ENCODE measurements at regions not wholly inside any gene's neighbourhood (a gene's known extent, or its start where the extent isn't known, plus 50 kb on each side); places are given as distances from the start of the nearest gene placed in this dataset.

- ChIA-PET POLR2A (no interaction called here), CTCF (interaction anchor here (0.6 kb wide), 1 partner anchor 137 kb away, joined by 3 read pairs; no protein-coding TSS in a partner anchor)
- H3K9me3 ChIP-seq (ENCODE audit: control insufficient read depth, insufficient read depth, low read length), result no peaks in the 10 kb centered on the region
- DNase-seq (ENCODE audit: low read depth, low spot score), result no peak
- TF ChIP-seq, protein P1, sequence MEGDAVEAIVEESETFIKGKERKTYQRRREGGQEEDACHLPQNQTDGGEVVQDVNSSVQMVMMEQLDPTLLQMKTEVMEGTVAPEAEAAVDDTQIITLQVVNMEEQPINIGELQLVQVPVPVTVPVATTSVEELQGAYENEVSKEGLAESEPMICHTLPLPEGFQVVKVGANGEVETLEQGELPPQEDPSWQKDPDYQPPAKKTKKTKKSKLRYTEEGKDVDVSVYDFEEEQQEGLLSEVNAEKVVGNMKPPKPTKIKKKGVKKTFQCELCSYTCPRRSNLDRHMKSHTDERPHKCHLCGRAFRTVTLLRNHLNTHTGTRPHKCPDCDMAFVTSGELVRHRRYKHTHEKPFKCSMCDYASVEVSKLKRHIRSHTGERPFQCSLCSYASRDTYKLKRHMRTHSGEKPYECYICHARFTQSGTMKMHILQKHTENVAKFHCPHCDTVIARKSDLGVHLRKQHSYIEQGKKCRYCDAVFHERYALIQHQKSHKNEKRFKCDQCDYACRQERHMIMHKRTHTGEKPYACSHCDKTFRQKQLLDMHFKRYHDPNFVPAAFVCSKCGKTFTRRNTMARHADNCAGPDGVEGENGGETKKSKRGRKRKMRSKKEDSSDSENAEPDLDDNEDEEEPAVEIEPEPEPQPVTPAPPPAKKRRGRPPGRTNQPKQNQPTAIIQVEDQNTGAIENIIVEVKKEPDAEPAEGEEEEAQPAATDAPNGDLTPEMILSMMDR (IDR thresholded peaks at IDR 0.05; ENCODE audit: low read depth, low read length), result no peak
- no peak overlapping the region for H3K27ac ChIP-seq (ENCODE audit: low read depth, low read length)
- H3K4me3 ChIP-seq (ENCODE audit: low read depth, low read length), result no peak overlapping the region
- no peaks in the 10 kb centered on the region for H3K27me3 ChIP-seq (ENCODE audit: control insufficient read depth, insufficient read depth, low read length)
Measured at GRCh38 chr14:79986251-79986650, 225.1 kb downstream of the DIO2 start.

- no peak for DNase-seq (ENCODE audit: low read depth, low spot score)
- CTCF ChIA-PET, result interaction anchor here (0.6 to 1.3 kb wide), 2 partner anchors 84 to 891 kb away, joined by 3 to 4 read pairs; no protein-coding TSS in a partner anchor
- TF ChIP-seq, protein P1 (IDR thresholded peaks at IDR 0.05; ENCODE audit: low read depth, low read length), result no peak
- POLR2A ChIA-PET, result no interaction called here
- H3K27ac ChIP-seq (ENCODE audit: low read depth, low read length), result no peak overlapping the region
- no peaks in the 10 kb centered on the region for H3K27me3 ChIP-seq (ENCODE audit: control insufficient read depth, insufficient read depth, low read length)
- H3K9me3 ChIP-seq (ENCODE audit: control insufficient read depth, insufficient read depth, low read length), result no peaks in the 10 kb centered on the region
- no peak overlapping the region for H3K4me3 ChIP-seq (ENCODE audit: low read depth, low read length)
Measured at GRCh38 chr14:79972230-79972629, 239.1 kb downstream of the DIO2 start.

GRCh38 chr14:79971330-79971729, 240.0 kb downstream of the DIO2 start:
- CTCF ChIA-PET, result interaction anchor here (0.6 to 1.3 kb wide), 3 partner anchors 84 to 892 kb away, joined by 3 to 9 read pairs (median 4); no protein-coding TSS in a partner anchor
- no peak overlapping the region for H3K27ac ChIP-seq (ENCODE audit: low read depth, low read length)
- POLR2A ChIA-PET, result interaction anchor here (0.7 kb wide), 1 partner anchor 1051 kb away, joined by 11 read pairs; no protein-coding TSS in a partner anchor
- TF ChIP-seq, protein P1 (IDR thresholded peaks at IDR 0.05; ENCODE audit: low read depth, low read length), result no peak
- H3K4me3 ChIP-seq (ENCODE audit: low read depth, low read length), result no peak overlapping the region
- H3K9me3 ChIP-seq (ENCODE audit: control insufficient read depth, insufficient read depth, low read length), result no peaks in the 10 kb centered on the region
- no peaks in the 10 kb centered on the region for H3K27me3 ChIP-seq (ENCODE audit: control insufficient read depth, insufficient read depth, low read length)
- DNase-seq (ENCODE audit: low read depth, low spot score), result peak; percentile 15

GRCh38 chr14:79967453-79967852, 243.9 kb downstream of the DIO2 start:
- Histone ChIP-seq H3K9me3 (ENCODE audit: control insufficient read depth, insufficient read depth, low read length) (no peaks in the 10 kb centered on the region), H3K4me3 (ENCODE audit: low read depth, low read length) (no peak overlapping the region), H3K27ac (ENCODE audit: low read depth, low read length) (no peak overlapping the region), H3K27me3 (ENCODE audit: control insufficient read depth, insufficient read depth, low read length) (no peaks in the 10 kb centered on the region)
- CTCF ChIA-PET, result interaction anchor here (0.6 to 0.7 kb wide), 3 partner anchors 26 to 1361 kb away, joined by 3 to 7 read pairs (median 3); no protein-coding TSS in a partner anchor
- TF ChIP-seq, protein P1 (IDR thresholded peaks at IDR 0.05; ENCODE audit: low read depth, low read length), result no peak
- no peak for DNase-seq (ENCODE audit: low read depth, low spot score)
- POLR2A ChIA-PET, result no interaction called here

DNA sequence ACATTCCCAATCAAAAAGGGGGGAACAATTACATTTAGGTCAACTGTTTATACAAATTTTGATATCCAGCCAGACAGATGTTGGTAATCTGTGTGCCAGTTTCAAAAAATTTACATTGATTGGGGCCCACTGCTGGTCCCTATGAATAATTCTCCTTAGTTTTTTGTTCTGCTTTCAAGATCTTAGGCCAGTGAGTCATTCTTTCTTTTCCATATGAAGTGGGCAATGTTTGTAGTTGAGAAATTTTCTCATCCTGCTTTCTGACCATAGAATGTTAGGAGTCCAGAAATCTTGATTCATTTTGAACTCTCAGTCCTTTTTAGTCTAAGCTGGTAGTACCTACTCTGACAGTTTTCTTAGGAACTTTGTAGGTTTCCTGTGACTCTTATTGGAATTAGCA, 244.3 kb downstream of the DIO2 start:
- POLR2A ChIA-PET, result no interaction called here
- no peak overlapping the region for H3K27ac ChIP-seq (ENCODE audit: low read depth, low read length)
- CTCF ChIA-PET, result interaction anchor here (0.6 kb wide), 1 partner anchor 1361 kb away, joined by 3 read pairs; no protein-coding TSS in a partner anchor
- no peaks in the 10 kb centered on the region for H3K9me3 ChIP-seq (ENCODE audit: control insufficient read depth, insufficient read depth, low read length)
- no peaks in the 10 kb centered on the region for H3K27me3 ChIP-seq (ENCODE audit: control insufficient read depth, insufficient read depth, low read length)
- H3K4me3 ChIP-seq (ENCODE audit: low read depth, low read length), result no peak overlapping the region
- no peak for DNase-seq (ENCODE audit: low read depth, low spot score)
- TF ChIP-seq, protein P1 (IDR thresholded peaks at IDR 0.05; ENCODE audit: low read depth, low read length), result no peak

Measured in AG04450 (cell line).